Thymus (tissue), 11 donors: ENCODE measurements at regions not wholly inside any gene's neighbourhood (a gene's known extent, or its start where the extent isn't known, plus 50 kb on each side); places are given as distances from the start of the nearest gene placed in this dataset.
"Not testable (repeated sequence)": the region's sequence is repeated elsewhere in the genome, so short reads cannot be mapped to it uniquely, and the experiment has no call there.

Experiments
- DNase-seq, 9 donors: peaks; one replicate each; pipeline ENCODE4 v3.0.0-alpha.2; 2013; ENCODE audit warnings: low spot score in 9 of 9, low read depth in 6 of 9, missing footprints in 1 of 9
- H3K27ac ChIP-seq, 2 donors: one replicate each; pipeline ENCODE4 v1.5.1; 2013; ENCODE audit warnings: control low read depth in 1 of 2, low read depth in 1 of 2, low read length in 1 of 2, mild to moderate bottlenecking in 1 of 2, moderate library complexity in 1 of 2
- H3K27me3 ChIP-seq, 2 donors: one replicate each; pipeline ENCODE4 v1.5.1; 2013; ENCODE audit warnings: low read length in 1 of 2; ENCODE audit not compliant: control insufficient read depth in 2 of 2, insufficient read depth in 1 of 2
- H3K36me3 ChIP-seq, 2 donors: one replicate each; pipeline ENCODE4 v1.5.1; 2013; ENCODE audit warnings: low read length in 1 of 2, mild to moderate bottlenecking in 1 of 2, moderate library complexity in 1 of 2; ENCODE audit not compliant: control insufficient read depth in 2 of 2, insufficient read depth in 2 of 2
- H3K4me1 ChIP-seq, 2 donors: one replicate each; pipeline ENCODE4 v1.5.1; 2013; ENCODE audit warnings: low read length in 2 of 2; ENCODE audit not compliant: control insufficient read depth in 2 of 2, insufficient read depth in 2 of 2
- H3K4me3 ChIP-seq, 2 donors: one replicate each; pipeline ENCODE4 v1.5.1; 2013; ENCODE audit warnings: low read length in 2 of 2, control low read depth in 1 of 2, mild to moderate bottlenecking in 1 of 2
- H3K9me3 ChIP-seq, 2 donors: one replicate each; pipeline ENCODE4 v1.5.1; 2013; ENCODE audit warnings: low read length in 1 of 2, mild to moderate bottlenecking in 1 of 2; ENCODE audit not compliant: control insufficient read depth in 2 of 2, insufficient read depth in 1 of 2
- WGBS: extraction: QIAGEN DNeasy Blood & Tissue Kit; methylation state at CpG from one replicate; pipeline ENCODE4 v1.1.7; 2013; 5-methylcytosine and 5-hydroxymethylcytosine counted together
- donor health status: healthy.

DNA sequence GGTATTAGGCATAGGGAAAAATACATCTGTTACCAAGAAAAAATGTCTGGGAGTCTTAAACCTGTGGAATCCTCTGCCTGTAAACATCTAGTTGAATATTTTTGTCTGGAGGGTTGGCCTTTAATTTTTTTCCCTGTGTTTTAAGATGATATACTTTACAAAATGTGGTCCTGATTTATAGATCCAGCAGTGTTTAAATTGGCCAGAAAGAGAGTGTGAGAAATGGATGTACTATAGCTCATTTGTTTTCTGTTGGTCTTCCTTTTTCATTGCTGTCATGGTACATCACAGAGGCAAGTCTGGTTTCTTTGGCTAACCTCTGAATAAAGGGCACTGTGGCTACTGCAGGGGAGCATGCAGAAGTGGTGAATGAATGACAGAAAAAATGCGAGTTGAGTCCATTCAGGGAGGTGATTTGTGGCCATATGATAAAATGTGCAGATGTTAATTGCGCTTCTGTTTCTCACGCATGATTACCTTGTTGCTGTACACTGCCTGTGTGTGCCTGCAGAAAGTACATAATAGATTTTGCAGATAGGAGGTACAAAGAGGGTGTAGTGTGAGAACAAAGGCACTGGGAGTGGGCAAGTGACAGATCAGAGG lies 150.0 kb downstream of the NFKBIZ start:
- WGBS, result 95% methylated on average over 3 of the region's 3 CpGs
- H3K36me3 ChIP-seq, result no peaks in the 10 kb centered on the region
- no peak overlapping the region for H3K27ac ChIP-seq
- no peak overlapping the region for H3K4me3 ChIP-seq
- DNase-seq, result no peak
- H3K27me3 ChIP-seq, result no peaks in the 10 kb centered on the region
- no peaks in the 10 kb centered on the region for H3K9me3 ChIP-seq
- no peaks in the 10 kb centered on the region for H3K4me1 ChIP-seq

DNA sequence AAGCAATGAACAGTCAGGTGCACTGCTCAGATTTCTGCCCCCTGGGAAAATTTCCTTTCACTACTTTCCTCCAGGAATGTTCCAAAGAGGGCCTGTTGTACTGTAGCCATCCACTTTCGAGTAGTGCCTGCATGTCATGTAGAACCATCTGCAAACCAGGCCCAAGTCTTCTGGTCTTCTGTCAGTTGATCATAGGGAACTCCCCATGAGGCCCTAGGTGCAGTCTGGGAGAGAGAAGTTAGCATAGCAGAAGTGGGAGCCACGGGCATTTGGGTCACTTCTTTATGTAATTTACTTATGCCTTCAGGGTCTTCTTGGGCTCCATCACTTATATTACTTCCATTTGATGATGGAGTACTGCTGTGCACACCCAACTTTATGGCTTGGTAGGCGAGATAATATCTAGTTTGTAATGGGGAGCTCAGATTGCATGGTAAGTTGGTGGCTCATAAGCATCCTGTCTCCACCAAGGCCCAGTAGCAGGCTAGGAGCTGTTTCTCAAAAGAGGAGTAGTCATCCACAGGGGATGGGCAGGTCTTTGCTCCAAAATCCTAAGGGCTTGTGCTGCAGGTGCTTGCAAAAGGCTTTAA lies 151.4 kb downstream of the NFKBIZ start:
- H3K4me1 ChIP-seq, result no peaks in the 10 kb centered on the region
- WGBS, result 90% methylated on average over 3 of the region's 3 CpGs
- DNase-seq, result no peak
- H3K36me3 ChIP-seq, result no peaks in the 10 kb centered on the region
- H3K4me3 ChIP-seq, result no peak overlapping the region
- H3K9me3 ChIP-seq, result no peaks in the 10 kb centered on the region
- H3K27me3 ChIP-seq, result no peaks in the 10 kb centered on the region
- H3K27ac ChIP-seq, result no peak overlapping the region

DNA sequence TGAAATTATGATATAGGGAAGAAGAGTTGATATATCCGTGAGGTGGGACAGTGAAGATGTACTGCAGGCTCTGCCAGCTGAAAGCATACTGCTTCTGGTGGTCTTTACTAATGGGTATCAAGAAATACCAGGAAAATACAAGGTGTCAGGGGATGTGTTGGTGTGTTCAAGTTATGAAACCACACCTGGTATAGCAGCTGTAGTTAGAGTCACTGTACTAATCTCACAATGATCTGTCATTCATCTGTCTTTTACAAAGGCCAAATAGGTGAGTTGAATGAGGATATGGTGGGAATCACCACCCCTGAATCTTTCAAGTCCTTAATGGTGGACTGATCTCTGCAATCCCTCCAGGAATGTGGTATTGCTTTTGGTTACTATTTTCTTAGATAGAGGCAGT lies 152.7 kb downstream of the NFKBIZ start:
- no peak for DNase-seq
- H3K4me1 ChIP-seq, result no peaks in the 10 kb centered on the region
- H3K27me3 ChIP-seq, result no peaks in the 10 kb centered on the region
- no peak overlapping the region for H3K4me3 ChIP-seq
- no peaks in the 10 kb centered on the region for H3K36me3 ChIP-seq
- H3K9me3 ChIP-seq, result no peaks in the 10 kb centered on the region
- 94% methylated on average over 1 of the region's 1 CpG for WGBS
- no peak overlapping the region for H3K27ac ChIP-seq

DNA sequence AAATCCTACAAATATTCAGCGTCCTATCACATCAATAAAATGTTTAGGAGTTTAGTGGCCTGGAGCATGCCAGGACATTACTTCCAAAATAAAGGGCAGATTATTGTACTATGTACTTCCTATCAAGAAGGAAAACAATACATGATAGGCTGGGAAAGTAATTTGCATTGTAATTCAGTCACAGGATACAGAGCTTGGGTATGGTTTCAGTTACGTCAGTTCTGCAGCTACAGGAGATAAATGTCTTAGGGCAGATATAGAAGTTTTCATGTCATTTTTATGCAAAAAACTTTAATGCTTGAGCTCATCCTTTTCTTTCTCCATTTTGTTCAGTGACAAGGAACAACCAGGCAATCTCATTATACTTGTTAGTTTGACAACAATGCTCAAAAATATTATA lies 155.2 kb downstream of the NFKBIZ start:
- Histone ChIP-seq H3K4me1 (no peaks in the 10 kb centered on the region), H3K9me3 (peaks cover 0 to 7% of the 10 kb centered on the region in 2 donors)
- 97% methylated on average over 2 of the region's 2 CpGs for WGBS

DNA sequence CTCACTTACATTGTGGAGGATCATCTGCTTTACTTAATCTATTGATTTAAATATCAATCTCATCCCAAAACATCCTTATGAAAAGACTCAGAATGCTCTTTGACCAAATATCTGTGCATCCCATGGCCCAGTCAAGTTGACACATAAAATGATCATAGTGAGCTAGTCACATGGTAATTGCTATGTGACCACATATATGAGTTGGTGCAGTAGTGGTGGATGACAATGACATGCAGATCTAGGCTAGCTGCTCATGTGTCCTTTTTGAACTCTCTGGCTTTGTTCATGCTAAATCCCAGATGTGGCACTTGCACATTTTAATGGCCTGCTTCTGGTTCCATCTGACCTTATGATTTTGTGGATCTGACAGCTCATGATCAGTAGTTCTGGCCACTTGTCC lies 156.2 kb downstream of the NFKBIZ start:
- no peaks in the 10 kb centered on the region for H3K4me1 ChIP-seq
- peaks cover 0 to 7% of the 10 kb centered on the region in 2 donors for H3K9me3 ChIP-seq
- no peak overlapping the region for H3K27ac ChIP-seq
- H3K4me3 ChIP-seq, result no peak overlapping the region
- no peaks in the 10 kb centered on the region for H3K36me3 ChIP-seq
- no peaks in the 10 kb centered on the region for H3K27me3 ChIP-seq
- DNase-seq, result no peak

More for the DNA sequence above, 155.2 kb downstream of the NFKBIZ start:
- no peak overlapping the region for H3K27ac ChIP-seq
- H3K27me3 ChIP-seq, result no peaks in the 10 kb centered on the region
- DNase-seq, result no peak
- H3K36me3 ChIP-seq, result no peaks in the 10 kb centered on the region
- no peak overlapping the region for H3K4me3 ChIP-seq

DNA sequence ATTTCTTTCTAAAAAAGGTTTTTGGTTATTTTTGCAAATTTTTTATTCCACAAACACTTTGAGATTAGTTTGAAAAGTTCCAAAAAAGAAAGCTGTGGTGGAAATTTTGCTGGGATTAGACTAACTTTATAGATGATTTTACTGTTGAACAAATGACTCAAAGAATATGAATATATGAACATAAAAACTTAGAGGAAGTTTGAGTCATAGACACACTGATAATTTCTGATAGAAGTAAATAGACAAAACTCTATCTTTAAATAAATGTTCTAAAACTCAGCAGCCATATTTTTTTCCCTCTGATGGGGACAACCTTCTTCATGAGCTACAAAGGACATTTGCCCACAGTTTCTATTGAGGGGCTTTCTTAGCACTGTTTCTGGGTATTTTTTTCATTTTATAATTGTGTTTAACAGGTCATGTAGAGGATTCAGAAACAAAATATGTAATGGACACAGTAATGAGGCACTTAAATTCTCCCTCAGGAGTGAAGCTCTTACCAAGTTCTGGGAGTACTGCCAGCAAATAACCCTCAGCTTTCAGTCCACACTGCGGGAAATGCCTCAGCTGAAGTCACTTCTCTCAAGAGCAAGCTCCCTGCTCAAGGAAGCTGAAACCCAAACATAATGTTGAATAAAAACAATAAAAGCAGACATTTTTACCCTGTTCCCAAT lies 157.6 kb downstream of the NFKBIZ start:
- Histone ChIP-seq H3K27ac (no peak overlapping the region), H3K36me3 (no peaks in the 10 kb centered on the region), H3K4me3 (no peak overlapping the region), H3K4me1 (no peaks in the 10 kb centered on the region), H3K9me3 (peaks cover 0 to 7% of the 10 kb centered on the region in 2 donors), H3K27me3 (no peaks in the 10 kb centered on the region)
- no peak for DNase-seq
- 74% methylated on average over 1 of the region's 1 CpG for WGBS

DNA sequence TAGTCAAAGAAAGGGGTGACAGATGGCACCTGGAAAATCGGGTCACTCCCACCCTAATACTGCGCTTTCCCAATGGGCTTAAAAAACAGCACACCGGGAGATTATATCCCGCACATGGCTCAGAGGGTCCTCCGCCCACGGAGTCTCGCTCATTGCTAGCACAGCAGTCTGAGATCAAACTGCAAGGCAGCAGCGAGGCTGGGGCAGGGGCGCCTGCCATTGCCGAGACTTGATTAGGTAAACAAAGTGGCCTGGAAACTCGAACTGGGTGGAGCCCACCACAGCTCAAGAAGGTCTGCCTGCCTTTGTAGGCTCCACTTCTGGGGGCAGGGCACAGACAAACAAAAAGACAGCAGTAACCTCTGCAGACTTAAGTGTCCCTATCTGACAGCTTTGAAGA lies 159.1 kb downstream of the NFKBIZ start:
- H3K9me3 ChIP-seq, H3K27me3 ChIP-seq, DNase-seq, H3K4me3 ChIP-seq, H3K36me3 ChIP-seq, H3K27ac ChIP-seq, H3K4me1 ChIP-seq: not testable (repeated sequence)
- WGBS, result 97% methylated on average over 11 of the region's 11 CpGs

DNA sequence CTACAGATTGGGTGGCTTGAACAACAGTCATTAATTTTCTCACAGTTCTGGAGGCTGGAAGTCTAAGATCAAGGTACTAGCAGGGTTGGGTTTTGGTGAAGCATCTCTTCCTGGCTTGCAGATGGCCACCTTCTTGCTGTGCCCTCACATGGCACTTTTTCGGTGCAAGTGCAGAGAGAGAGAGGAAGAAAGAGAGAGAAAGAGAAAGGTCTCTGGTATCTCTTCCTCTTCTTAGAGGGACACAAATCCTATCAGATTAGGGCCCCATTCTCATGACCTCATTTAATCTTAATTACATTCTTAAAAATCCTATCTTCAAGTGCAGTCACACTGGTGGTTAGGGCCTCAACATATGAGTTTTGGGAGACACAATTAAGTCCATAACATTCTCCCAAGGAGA lies 167.1 kb downstream of the NFKBIZ start:
- DNase-seq, result no peak
- Histone ChIP-seq H3K36me3 (no peaks in the 10 kb centered on the region), H3K27me3 (no peaks in the 10 kb centered on the region), H3K4me3 (no peak overlapping the region), H3K27ac (no peak overlapping the region), H3K4me1 (no peaks in the 10 kb centered on the region), H3K9me3 (no peaks in the 10 kb centered on the region)
- WGBS, result 97% methylated on average over 1 of the region's 1 CpG

DNA sequence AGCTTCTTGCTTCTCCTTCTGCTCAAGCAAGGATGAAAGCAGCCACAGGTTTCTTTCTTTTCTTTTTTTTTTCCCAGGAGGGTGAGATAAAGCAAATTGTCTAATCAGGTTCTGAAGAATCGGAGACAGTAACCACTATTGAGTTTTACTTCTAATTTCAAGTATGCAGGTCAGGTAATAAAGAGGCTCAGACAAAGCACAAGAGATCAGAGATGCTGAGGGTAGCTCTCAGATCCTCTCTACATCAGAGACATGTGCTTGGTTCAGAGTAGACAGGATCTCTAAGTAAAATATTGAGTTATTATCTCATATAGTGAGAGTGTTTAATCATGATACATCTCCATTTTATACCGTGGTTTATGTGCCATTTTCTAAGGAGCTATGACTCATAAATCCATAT lies 168.5 kb downstream of the NFKBIZ start:
- Histone ChIP-seq H3K9me3 (no peaks in the 10 kb centered on the region), H3K4me3 (no peak overlapping the region), H3K36me3 (no peaks in the 10 kb centered on the region), H3K4me1 (no peaks in the 10 kb centered on the region), H3K27me3 (no peaks in the 10 kb centered on the region), H3K27ac (no peak overlapping the region)
- no peak for DNase-seq
- WGBS, result 94% methylated on average over 2 of the region's 2 CpGs
